GM19193 (cell line): ENCODE measurements at regions not wholly inside any gene's neighbourhood (a gene's known extent, or its start where the extent isn't known, plus 50 kb on each side); places are given as distances from the start of the nearest gene placed in this dataset.

ENCODE experiments used
- POLR2A ChIP-seq: IDR thresholded peaks from 4 replicates; pipeline ENCODE4 v1.6.1; 2011; ENCODE audit not compliant: insufficient read depth, insufficient read length; ENCODE audit errors: extremely low read depth

- no peak for TF ChIP-seq POLR2A
Measured at GRCh38 chr19:27738569-27739193, 1474.3 kb downstream of the UQCRFS1 start.

GRCh38 chr19:27736225-27736624 lies 1476.7 kb downstream of the UQCRFS1 start:
- no peak for TF ChIP-seq POLR2A

GRCh38 chr19:27735314-27735713 lies 1477.6 kb downstream of the UQCRFS1 start:
- no peak for TF ChIP-seq POLR2A

GRCh38 chr19:27734496-27735220 lies 1478.3 kb downstream of the UQCRFS1 start:
- no peak for TF ChIP-seq POLR2A

- no peak for TF ChIP-seq POLR2A
Measured at GRCh38 chr19:27733551-27734266, 1479.2 kb downstream of the UQCRFS1 start.

GRCh38 chr19:27729332-27729731 lies 1483.6 kb downstream of the UQCRFS1 start:
- no peak for TF ChIP-seq POLR2A

GRCh38 chr19:27722625-27723024 lies 1490.3 kb downstream of the UQCRFS1 start:
- no peak for TF ChIP-seq POLR2A

GRCh38 chr19:27720155-27720554 lies 1492.8 kb downstream of the UQCRFS1 start:
- TF ChIP-seq POLR2A = no peak

GRCh38 chr19:27719034-27719433 lies 1493.9 kb downstream of the UQCRFS1 start:
- TF ChIP-seq POLR2A = no peak

- TF ChIP-seq POLR2A = no peak
Measured at GRCh38 chr19:27718234-27718633, 1494.7 kb downstream of the UQCRFS1 start.

- TF ChIP-seq POLR2A = no peak
Measured at GRCh38 chr19:27717825-27718224, 1495.1 kb downstream of the UQCRFS1 start.

GRCh38 chr19:27716922-27717321 lies 1496.0 kb downstream of the UQCRFS1 start:
- no peak for TF ChIP-seq POLR2A

- no peak for TF ChIP-seq POLR2A
Measured at GRCh38 chr19:27714857-27715256, 1498.1 kb downstream of the UQCRFS1 start.

- TF ChIP-seq POLR2A = no peak
Measured at GRCh38 chr19:27709496-27709895, 1503.5 kb downstream of the UQCRFS1 start.

- TF ChIP-seq POLR2A = no peak
Measured at GRCh38 chr19:27705896-27706295, 1507.1 kb downstream of the UQCRFS1 start.
